ENCODE measurements at regions not wholly inside any gene's neighbourhood (a gene's known extent, or its start where the extent isn't known, plus 50 kb on each side); places are given as distances from the start of the nearest gene placed in this dataset.

DNA sequence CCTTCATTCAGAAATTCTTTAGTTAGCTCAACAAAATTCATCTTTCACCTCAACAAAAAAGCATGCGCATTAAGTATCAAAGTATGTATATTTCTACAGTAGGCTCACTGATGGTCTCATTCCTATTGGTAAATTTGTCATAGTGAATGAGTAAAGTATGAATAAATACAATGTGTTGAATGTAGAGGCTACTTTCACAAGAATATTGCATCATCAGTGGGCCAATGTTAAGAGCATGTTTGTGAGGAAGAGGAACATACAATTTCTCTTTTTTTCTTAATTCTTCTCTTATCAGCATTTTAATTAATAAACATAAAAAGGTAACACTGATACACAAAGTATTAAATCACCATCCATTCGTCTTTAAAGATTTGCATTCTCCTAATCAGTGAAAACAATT is 505.1 kb downstream of the CETN3 start:
- no peak for DNase-seq

DNA sequence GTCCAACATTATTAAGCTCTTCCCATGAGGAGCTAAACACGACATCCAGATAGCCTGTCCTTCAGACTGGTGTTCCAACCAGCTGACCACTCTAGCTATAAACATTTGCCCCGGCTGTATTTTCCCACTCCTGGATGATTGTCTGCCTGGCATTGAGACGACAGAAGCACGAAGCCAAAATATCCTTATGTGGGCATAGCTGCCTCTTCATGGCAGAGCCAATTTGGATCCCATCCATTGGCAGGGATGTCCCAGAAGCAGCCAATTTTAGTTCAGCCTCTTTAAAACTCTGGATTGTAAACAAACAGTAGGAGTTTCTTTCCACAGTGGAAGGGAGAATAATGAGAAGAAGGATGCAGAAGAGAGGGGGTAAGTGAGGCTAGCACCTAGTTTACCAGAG is 507.6 kb downstream of the CETN3 start:
- DNase-seq: no peak

DNA sequence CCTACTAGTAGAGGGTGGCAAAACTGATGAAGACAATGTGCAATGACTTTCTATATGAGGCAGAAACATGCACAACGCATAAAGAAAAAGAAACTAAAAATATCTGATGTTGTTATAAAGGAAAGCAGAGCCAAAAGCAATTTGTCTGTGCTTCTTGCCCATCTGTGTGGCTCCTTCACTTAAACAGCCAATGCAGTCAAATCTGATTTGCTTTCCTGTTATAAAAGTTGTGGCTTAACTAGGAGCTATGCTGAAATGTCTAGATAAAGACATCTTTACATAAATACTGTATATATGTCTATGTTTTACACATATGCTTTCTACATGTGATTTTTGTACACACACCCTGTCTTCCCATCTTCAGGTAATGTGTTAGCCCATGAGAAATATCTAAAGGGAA is 508.2 kb downstream of the CETN3 start:
- no peak for DNase-seq

DNA sequence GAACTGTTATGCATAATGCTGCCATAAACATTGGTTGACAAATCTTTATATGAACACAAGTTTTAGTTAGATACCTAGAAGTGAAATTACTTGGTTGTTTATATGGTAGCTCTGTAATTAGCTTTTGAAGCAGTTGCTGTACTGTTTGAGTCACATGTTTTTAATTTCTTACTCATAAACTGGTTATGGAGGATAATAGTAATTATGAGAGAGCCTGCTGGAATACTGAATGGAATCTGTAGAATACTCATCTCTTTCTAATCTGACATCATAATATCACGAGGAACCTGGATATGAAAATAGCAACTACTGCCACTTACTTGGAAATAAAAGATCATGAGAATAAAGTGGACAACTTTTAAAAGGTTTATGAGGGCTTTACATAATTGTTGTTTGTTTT is 509.2 kb downstream of the CETN3 start:
- DNase-seq: no peak

DNA sequence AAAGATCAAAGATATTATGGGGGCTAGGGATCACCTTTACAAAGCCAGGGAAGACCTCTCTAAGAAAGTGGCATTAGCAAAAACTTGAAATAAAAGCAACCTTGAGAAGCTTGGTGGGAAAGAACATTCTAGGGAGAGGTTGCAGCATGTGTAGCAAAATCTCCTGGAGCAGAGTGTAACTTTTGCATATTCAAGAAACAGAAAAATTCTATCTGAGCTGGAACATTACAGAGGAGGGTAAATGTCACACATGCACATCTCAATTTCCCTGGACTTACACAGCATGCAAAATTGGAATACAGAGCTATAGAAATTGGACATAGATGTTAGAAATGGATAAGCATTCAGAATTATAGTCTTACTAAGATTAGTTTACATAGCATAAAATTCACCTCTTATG is 510.0 kb downstream of the CETN3 start:
- no peak for DNase-seq

DNA sequence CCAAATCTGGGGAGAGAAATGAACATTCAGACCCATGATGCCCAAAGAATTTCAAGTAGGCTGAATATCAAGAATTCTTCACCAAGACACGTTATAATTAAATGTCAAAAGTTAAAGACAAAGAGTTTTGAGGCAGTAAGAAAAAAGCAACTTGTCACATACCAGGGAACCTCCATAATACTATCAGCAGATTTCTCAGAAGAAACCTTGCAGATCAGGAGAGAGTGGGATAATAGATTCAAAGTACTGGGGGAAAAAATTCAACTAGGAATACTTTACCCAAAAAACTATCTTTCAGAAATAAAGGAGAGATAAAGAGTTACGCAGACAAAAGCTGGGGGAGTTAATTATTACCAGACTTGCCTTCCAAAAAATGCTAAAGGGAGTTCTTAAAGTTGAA is 516.0 kb downstream of the CETN3 start:
- no peak for DNase-seq

DNA sequence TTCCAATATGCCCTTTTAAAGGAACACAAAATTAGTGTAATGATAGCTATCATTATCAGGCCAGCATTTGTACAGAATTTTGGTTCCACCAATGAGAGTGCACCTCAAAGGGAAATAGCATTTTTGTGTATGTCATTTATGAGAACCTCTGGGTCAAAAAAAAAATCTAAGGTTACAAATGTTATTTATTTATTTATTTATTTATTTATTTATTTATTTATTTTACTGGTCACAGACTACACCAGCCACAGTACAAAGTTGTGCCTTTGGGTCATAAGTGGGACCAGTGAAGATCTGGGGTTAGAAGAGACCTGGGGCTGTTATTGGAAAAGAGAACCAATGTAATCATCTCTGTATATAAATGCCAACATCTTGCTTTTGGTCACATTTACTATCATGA is 523.9 kb downstream of the CETN3 start:
- DNase-seq: no peak

DNA sequence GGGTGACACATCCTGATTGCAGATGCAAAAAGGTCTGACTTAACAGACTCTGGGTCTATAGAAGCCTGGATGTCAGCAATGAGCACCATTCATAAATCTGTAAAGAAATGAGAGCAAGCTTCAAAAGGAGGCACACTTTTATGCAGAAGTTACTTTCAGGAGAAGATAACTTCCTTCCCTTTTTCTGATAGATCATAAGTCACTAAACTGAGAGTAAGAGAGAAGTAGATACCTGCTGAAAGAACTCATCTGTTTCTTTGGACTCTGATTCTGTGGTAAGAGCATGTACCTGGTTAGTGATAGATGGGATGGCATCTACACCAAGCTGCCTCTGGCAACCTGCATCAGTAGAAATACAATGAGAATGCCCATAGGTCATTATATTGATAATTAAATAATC is 525.6 kb downstream of the CETN3 start:
- DNase-seq: no peak

DNA sequence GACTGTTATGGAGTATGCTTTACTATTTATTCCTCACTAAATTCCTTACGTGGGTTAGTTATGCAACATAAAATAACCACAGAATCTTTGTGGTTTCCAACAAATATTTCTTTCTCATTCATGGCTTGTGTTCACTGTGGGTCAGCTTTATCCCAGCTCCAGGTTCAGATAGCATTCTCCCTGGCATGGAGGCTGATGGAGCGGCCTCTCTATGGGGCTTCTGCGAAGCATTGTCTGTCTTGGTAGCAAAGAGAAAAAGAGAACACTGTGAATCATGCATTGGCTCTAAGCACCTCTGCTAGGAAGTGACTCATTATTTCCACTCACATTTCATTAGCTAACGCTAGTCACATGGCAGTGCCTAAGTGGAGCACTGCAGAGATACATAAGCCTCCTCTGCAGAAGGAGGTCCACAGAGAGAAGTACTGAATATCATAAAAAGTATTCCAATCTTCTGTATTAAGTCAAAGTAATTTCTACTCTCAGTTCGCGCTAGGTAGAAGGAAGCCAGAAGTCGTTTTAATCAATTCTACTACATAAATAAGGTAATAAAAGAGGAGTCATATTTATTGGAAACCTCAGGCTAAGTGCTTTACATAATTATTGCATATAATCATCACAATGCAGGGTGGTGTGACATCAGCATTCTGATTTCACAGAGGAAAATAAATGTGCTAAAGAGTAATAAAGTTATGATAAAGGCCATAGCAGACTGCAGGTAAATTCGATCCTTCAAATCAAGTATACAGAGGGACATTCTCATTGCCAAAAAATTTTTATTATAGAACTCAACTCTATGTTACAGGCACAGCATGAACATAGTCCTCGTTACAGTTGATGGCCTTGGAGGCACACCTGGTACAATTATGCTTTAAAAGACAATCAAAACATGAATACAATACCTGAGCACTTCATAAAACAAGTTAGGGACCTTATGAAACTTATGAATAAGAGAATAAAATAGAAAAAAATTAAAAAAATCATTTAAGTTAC is 531.1 kb downstream of the CETN3 start:
- no peak for DNase-seq

DNA sequence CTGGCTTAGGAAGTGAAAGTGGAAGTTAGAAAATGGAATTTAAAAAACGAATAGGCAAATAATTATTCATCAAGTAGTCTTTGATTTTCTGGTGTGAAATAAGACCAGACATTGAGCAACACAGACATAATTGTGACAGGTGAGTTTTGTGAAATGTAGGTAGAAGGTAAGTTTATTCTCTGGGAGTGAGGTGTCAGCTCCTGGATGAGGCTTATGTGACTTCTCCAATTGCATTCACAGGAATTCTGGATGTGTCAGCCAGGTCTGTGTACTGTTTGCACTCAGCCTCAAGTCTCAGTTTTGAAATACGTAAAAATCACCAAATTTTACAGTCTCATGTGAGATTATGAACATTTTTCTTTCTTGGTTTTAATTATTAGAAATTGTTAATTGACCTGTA is 537.6 kb downstream of the CETN3 start:
- DNase-seq: no peak

DNA sequence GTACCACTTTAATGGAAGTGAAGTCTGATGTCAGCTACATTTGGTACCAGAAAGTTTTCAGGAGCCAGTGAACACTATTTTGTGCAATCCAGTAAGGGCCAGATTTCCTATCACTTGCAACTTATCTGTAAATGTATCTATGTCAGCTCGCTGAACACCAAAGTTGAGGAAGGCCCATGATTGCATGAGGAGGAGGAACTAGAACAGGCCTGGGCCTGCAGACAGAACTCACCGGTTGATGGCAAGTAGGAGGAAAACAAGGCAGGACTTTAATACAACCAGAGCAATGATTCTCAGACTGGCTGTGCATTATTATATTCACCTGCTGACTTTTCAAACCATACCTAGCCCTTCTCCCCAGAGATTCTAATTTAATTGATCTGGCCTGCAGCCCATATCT is 540.2 kb downstream of the CETN3 start:
- no peak for DNase-seq

DNA sequence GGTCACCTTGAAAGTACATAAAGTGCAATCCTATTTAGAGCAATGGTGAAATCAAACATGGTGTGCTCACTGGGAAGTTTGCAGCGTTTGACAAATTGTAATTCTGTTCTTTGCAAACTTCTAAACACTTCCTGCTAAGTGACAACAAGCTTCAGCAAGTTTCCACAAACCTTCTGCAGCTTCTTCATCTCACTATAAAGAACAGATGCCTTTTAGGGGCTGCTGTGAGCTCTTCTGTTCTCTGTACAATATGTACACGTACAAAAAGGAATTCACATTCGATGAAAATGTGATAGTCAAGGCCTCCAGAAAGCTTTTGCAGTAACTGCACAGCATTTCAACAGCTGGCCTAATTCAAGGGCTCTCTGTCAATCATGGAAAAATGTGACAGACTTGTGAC is 543.1 kb downstream of the CETN3 start:
- DNase-seq: no peak

DNA sequence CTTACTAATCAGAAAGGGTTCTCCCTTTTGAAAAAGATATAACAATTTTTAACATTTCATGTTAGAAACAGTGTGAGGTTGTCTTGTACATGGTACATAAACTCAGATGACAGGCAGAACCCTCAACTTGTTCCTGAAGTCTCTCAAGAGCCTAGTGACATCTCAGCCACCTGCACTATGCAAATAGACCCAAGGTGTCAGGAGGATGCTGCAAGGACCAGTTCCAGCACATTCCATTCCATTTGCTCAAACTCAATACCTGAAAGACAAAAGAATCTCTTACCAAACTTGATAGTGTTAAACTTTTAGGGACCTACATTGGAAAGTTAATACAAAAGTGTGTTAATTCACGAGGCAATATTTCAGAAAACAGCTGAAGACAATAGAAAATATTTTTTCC is 544.6 kb downstream of the CETN3 start:
- DNase-seq: no peak

DNA sequence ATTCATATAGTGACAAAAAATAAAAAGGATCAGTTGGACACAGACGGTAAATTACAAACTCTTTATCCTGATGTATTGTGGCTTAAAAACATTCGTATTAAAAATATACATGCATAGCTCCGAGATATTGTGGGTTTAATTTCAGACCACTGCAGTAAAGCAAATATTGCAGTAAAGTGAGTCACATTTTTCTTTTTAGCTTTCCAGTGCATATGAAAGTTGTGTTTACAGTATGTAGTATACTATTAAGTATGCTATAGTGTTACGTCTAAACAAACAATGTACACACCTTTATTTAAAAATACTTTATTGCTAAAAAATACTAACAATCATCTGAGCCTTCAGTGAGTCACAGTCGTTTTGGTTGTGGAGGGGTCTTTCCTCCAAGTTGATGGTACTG is 551.8 kb downstream of the CETN3 start:
- no peak for DNase-seq

DNA sequence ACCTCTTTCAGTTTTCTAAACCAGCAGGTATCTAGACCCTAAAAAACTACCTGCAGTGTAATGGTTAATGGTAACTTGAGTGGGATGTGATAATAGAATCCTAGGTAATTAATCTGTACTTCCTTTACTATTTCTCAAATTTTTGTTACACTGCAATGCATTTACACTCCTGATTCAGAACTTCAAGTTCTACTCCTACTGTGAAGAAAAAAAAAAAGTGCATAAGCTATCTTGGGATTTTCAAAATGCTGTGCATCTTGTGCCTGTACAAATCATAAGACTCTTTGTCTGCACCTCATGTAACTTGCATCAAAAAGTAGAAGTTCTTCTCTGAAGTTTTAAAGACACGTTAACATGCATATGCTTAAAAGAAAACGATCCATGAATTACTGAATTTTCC is 554.1 kb downstream of the CETN3 start:
- no peak for DNase-seq

DNA sequence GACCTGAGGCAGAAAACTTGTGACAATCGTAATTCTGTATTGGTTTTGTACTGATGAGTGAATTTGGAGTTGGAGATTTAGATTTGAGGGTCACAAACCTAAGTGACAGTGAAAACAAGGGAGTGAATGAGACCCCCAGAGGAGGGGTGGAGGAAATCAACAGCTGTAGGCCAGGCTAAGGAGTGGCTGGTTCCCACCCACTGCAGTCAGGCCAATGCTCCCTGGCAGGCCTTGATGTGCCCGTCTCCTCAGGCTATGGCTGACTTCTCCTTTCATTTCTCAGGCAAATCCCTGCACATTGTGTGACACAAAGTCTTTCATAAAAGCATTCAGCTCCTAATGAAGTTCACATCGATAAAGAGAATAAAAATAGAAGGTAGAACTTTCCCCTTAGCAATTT is 557.6 kb downstream of the CETN3 start:
- DNase-seq: no peak

DNA sequence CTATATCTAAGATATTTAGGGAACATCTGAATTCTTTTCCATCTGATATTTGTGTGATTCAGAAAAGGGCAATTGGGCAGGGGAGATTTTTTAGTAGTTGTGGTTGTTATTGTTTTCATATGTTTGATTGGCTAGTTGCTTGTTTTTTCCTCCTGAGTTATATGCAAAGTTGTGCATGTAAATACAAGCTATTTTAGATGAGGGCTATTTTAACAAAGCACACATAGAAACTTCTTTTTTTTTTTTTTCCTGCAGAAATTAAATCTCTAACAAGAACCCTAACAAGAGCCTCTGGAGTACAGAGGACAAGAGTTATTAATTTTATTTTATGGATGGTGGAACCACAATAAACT is 559.1 kb downstream of the CETN3 start:
- no peak for DNase-seq

DNA sequence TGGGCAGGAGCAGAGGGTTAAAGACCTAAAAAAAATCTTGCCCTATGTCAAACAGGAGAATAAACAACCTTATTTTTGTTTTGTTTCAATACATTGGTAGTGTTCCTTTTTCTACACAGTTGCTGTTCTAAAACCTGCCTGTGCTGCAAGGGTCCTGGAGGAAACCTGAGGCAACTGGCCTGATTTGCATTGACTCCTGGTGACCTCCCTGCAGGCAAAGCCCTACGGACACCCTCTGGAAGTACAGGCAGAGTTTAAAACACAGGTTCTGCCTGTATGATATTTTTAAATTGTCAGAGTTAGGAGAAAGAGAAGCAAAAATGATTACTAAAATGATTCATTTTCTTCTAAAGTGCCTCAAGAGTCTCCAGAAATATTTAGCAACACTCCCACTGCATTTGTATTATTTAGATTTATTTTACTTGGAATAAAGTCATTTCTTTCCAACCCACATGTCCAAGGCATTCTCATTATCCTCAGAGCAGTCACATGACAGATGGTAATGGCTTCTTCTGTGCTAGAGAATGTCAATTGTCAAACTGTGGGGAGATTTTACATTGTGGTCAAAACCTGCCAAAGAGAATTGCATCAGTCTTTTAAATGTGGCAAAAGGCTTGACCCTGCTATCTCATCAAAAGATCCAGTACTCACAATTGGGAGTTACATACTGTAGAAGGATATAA is 559.6 kb downstream of the CETN3 start:
- DNase-seq: no peak

DNA sequence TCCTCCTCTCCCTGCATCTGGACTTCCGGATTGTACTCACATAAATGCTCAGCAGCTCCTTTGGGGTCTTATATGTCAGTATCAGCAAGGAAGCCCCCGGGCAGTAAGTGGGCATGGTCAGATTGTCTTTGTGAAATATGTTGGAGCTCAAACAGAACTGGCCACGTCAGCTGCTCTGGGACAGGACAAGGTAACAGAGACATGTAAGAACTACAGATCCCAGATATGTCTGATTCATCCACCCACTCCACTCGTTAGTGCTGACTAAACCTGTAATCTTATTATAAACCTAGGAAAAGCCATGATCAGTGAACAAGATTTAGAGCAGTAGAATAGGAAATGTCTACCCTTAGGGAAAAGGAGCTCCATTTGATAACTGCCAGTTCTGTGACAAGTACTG is 561.8 kb downstream of the CETN3 start:
- DNase-seq: no peak

DNA sequence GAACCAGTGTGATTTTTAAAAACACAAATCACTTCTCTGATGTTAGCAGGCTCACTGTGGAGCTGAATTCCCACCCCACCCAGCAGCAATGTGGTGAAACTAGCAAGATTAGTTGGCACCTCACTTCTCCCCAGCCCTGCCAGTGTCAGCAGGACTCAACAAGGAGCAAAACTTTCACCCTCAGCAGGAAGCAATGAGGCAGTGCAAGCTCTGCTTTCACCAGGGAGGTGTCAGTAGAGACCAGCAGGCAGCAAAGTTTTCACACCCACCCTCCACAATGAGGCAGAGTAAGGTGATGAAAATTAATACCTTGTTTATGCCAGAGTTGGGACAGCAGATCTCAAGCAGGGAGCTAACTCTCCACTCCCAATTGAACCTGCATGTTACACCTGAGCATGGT is 565.0 kb downstream of the CETN3 start:
- DNase-seq: no peak

DNA sequence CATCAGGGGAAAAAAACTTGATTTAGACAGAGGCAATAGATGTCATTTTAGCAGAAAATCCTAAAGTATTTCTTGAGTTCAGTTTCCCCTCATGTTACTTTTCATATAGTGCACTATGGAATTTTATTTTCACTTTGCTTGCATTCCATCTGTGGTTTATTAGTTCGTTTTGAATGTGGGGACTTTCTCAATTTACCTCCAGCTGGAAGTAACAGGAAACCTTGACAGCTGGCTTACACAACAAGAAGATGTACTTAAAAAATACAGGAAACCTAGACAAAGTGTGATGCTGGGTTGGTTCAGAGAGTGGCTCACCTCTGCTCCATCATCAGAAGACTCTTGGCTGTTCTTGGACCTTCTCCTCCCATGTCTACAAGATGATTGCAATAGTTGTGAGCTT is 567.0 kb downstream of the CETN3 start:
- no peak for DNase-seq

DNA sequence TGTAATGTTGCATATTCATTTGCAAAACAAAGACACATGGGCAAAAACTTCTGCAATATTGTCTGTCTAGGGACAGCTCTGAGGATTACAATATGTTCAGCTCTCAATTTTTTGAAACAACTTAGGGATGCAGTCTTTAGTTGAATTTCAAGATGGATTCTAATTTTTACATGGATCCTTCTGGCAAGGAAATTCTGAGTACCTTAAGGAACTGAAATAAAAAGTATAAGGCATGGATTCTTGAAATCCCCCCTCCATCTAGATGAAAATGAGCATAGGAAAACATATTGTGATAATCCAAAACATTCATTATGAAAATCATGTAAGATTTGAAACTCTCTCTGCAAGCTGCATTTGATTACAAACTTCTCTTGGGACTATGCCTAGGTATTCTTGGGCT is 568.6 kb downstream of the CETN3 start:
- DNase-seq: no peak

DNA sequence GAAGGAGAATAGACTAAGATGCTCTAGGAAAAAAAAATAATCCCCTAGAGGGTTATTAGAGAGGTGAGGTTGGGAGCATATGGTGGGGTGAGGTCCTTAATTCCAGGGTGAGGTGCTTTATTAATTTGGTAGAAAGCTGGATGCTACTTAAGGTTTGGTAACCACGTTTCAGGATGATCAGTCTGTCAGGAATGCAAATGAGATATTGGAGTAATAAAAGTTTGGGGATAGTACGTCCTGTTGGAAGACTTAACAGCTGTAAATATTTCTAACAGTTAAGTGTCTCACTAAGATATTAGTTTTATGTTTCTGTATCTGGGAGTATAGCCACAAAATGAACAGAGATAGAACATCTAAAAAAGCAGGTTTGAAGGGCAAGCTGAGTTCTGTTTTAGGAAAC is 578.9 kb downstream of the CETN3 start:
- no peak for DNase-seq

DNA sequence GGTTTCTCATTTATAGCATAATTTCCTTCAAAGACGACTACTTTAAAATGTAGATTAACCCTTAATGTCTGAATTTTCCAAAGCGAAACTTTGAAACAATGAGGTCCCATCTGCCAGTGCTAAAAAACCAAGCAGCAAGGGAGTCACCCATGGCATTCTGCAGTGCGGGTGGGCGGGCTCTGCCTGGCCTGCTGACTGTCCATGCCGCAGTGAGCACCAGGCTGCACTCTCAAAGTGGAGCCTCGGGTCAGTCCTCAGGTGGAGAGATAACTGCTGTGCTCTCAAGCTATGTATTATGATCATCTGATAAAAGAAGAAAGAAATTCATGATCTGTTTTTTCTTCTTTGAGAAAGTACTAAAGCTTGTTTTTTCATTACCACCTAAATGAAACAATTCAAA is 581.6 kb downstream of the CETN3 start:
- DNase-seq: no peak

DNA sequence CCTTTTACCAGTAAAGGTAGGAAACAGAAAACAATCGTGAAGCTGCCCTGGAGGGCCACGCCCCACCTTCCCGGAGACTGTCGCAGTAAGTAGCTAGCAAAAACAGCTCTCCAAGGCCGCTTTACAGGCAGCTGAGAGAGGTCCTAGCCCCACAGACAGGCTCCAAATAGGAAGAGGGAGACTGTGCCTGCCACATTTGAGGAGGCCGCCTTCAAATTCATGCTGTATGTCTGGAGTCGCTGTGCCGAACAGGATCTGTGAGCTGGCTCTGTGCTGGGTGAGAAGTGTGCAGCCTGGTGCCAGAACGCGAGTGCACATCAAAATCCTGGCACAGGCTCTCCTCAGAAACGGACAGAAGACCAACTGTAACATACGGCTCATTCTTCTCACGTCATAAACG is 582.2 kb downstream of the CETN3 start:
- DNase-seq: no peak

Data from stimulated activated CD4-positive, alpha-beta T cell treated with anti-CD3 and anti-CD28 coated beads, Interleukin-15, amount 100 ng/mL, for 24 hours (primary cell).